Glutamatergic neuron (in vitro differentiated cells): ENCODE measurements at regions not wholly inside any gene's neighbourhood (a gene's known extent, or its start where the extent isn't known, plus 50 kb on each side); places are given as distances from the start of the nearest gene placed in this dataset.

Experiments
- DNase-seq: peaks from one replicate; pipeline ENCODE4 v3.0.0; 2022
- H3K27ac Mint-ChIP-seq: one replicate; pipeline ENCODE4 v1.8.0; 2020; ENCODE audit warnings: mild to moderate bottlenecking, mixed read lengths, inconsistent platforms; ENCODE audit not compliant: unreplicated experiment
- H3K27me3 Mint-ChIP-seq: one replicate; pipeline ENCODE4 v1.8.0; 2020; ENCODE audit warnings: mild to moderate bottlenecking, moderate library complexity, mixed read lengths, inconsistent platforms; ENCODE audit not compliant: unreplicated experiment
- H3K36me3 Mint-ChIP-seq: one replicate; pipeline ENCODE4 v1.8.0; 2020; ENCODE audit warnings: mild to moderate bottlenecking, mixed read lengths, inconsistent platforms; ENCODE audit not compliant: unreplicated experiment
- H3K4me1 Mint-ChIP-seq: one replicate; pipeline ENCODE4 v1.8.0; 2020; ENCODE audit warnings: mild to moderate bottlenecking, low read depth, mixed read lengths, inconsistent platforms; ENCODE audit not compliant: unreplicated experiment
- H3K4me3 Mint-ChIP-seq: one replicate; pipeline ENCODE4 v1.8.0; 2020; ENCODE audit warnings: mild to moderate bottlenecking, mixed read lengths, inconsistent platforms; ENCODE audit not compliant: unreplicated experiment
- H3K9me3 Mint-ChIP-seq: one replicate; pipeline ENCODE4 v1.8.0; 2020; ENCODE audit warnings: mild to moderate bottlenecking, moderate library complexity, mixed read lengths, inconsistent platforms; ENCODE audit not compliant: unreplicated experiment
- CTCF ChIP-seq: fragments of 200-600 bp; sonication (generic); IDR thresholded peaks from one replicate; pipeline ENCODE4 v1.5.0; 2021; ENCODE audit not compliant: partially characterized antibody, unreplicated experiment

DNA sequence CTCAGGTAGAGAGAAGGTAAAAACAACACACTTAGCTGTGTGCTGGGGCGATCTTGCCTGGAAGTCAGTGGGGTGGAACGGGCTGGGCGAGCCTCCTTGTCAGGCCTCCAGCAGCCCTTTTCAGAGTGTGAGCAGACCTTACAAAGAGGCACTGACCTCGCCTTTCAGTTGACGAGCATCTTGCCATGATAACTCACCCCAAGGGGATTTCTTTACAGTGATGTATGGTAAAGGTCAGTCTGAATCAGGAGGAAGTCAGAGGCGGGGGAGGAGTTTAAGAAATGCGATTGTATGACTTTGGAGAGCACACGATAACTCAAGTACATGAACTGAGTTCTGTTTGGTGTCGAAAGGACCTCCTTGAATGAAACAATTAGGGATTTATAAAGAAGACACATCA lies 326.5 kb upstream of the PROX1 start:
- Mint-ChIP-seq H3K27me3 (no peaks in the 10 kb centered on the region), H3K27ac (no peak overlapping the region), H3K9me3 (no peaks in the 10 kb centered on the region), H3K4me1 (peaks cover 4% of the 10 kb centered on the region), H3K4me3 (no peak overlapping the region), H3K36me3 (peaks cover 5% of the 10 kb centered on the region)
- no peak for TF ChIP-seq CTCF
- DNase-seq = no peak

DNA sequence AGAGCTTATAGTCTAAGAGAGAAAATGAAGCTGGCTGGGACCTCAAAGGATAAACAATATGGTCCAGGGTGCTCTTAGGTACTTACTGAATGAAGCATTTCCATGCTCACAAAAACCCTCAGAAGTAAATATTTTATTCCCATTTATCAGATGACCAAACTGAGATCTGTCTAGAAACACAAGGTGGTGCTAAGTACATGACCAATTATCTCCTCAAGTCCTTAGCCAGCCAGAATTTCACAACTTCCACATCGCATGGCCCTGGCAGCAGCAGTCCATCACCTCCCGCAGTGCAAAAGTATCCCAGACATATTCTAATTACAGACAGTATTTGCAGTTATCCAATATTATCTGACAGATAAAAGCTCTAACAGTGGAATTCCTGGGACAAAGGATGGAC lies 321.7 kb upstream of the PROX1 start:
- no peak for TF ChIP-seq CTCF
- Mint-ChIP-seq H3K9me3 (no peaks in the 10 kb centered on the region), H3K4me3 (no peak overlapping the region), H3K4me1 (peaks cover 3% of the 10 kb centered on the region), H3K27ac (no peak overlapping the region), H3K36me3 (peaks cover 5% of the 10 kb centered on the region), H3K27me3 (no peaks in the 10 kb centered on the region)
- DNase-seq = no peak

- Mint-ChIP-seq H3K9me3 (no peaks in the 10 kb centered on the region), H3K27me3 (no peaks in the 10 kb centered on the region), H3K4me3 (no peak overlapping the region), H3K27ac (no peak overlapping the region), H3K4me1 (no peaks in the 10 kb centered on the region), H3K36me3 (peaks cover 5% of the 10 kb centered on the region)
- no peak for TF ChIP-seq CTCF
- no peak for DNase-seq
Observed at GRCh38 chr1:213666922-213667321, 320.9 kb upstream of the PROX1 start.

GRCh38 chr1:213669512-213669911 lies 318.3 kb upstream of the PROX1 start:
- H3K4me3 Mint-ChIP-seq = no peak overlapping the region
- DNase-seq = no peak
- H3K27ac Mint-ChIP-seq = no peak overlapping the region
- no peak for TF ChIP-seq CTCF
- H3K9me3 Mint-ChIP-seq = no peaks in the 10 kb centered on the region
- H3K36me3 Mint-ChIP-seq = peaks cover 5% of the 10 kb centered on the region
- no peaks in the 10 kb centered on the region for H3K4me1 Mint-ChIP-seq
- H3K27me3 Mint-ChIP-seq = no peaks in the 10 kb centered on the region

DNA sequence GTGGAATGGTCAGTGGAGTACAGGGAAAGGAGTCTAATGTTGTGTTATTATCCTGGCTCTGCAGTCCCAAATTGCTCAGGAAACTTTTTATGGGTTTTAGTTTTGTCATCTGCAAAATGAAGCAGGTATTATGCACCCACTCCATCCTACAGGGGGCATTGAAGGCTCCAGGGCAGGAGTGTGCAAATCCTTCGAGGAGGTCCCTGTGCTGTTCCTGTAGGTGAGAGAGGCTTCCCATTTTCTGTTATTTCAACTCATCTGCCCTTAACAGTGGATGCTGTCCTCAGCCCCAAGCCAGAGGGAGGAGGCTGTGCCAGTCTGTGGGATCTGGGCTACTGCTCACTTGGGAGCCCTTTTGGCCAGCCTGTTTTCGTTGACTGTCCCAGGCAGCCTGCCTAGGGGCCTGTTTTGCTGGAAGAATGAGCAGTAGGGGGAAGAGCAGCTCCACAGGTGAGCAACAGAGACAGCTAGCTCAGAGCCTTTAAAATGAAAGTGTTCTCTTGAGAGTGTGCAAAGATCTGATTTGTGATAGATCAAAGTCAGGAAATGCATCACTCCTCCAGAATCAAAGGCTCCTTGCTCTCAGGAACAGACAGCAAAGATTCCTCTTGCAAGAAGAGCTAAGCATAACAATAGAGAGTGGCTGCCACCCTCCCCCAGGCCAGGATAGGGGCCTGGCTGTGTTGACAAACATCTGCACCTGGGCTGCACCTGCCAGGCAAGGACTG lies 317.6 kb upstream of the PROX1 start:
- Mint-ChIP-seq H3K27ac (no peak overlapping the region), H3K4me3 (no peak overlapping the region), H3K36me3 (peaks cover 5% of the 10 kb centered on the region), H3K9me3 (no peaks in the 10 kb centered on the region), H3K27me3 (no peaks in the 10 kb centered on the region), H3K4me1 (no peaks in the 10 kb centered on the region)
- TF ChIP-seq CTCF = no peak
- no peak for DNase-seq
